Mesendoderm (in vitro differentiated cells): ENCODE measurements at regions not wholly inside any gene's neighbourhood (a gene's known extent, or its start where the extent isn't known, plus 50 kb on each side); places are given as distances from the start of the nearest gene placed in this dataset.

Source experiments
- DNase-seq: peaks from one replicate; pipeline ENCODE4 v3.0.0; 2013
- H2AK5ac ChIP-seq: 2 replicates; pipeline ENCODE4 v1.6.1; 2013; ENCODE audit warnings: low read length, inconsistent platforms
- H2BK120ac ChIP-seq: 2 replicates; pipeline ENCODE4 v1.6.1; 2013; ENCODE audit warnings: low read depth, mild to moderate bottlenecking, low read length, moderate library complexity, mixed read lengths
- H2BK15ac ChIP-seq: replicated peaks from 2 replicates; pipeline ENCODE4 v1.6.1; 2013; ENCODE audit warnings: low read depth, mild to moderate bottlenecking, moderate library complexity
- H2BK5ac ChIP-seq: 2 replicates; pipeline ENCODE4 v1.6.1; 2013; ENCODE audit warnings: low read length, inconsistent platforms
- H3K18ac ChIP-seq: 2 replicates; pipeline ENCODE4 v1.6.1; 2013; ENCODE audit warnings: mild to moderate bottlenecking, low read length, mixed read lengths
- H3K23ac ChIP-seq: one replicate; pipeline ENCODE4 v1.6.1; 2013; ENCODE audit warnings: low read length
- H3K27ac ChIP-seq: 2 replicates; pipeline ENCODE4 v1.5.1; 2013; ENCODE audit warnings: low read depth, mild to moderate bottlenecking, inconsistent platforms, low read length, moderate library complexity
- H3K27me3 ChIP-seq: 2 replicates; pipeline ENCODE4 v1.6.1; 2013; ENCODE audit warnings: low read length, control low read depth, mild to moderate bottlenecking, inconsistent platforms; ENCODE audit not compliant: insufficient read depth, poor library complexity
- H3K36me3 ChIP-seq: 2 replicates; pipeline ENCODE4 v1.6.1; 2013; ENCODE audit warnings: low read length, inconsistent platforms; ENCODE audit not compliant: control insufficient read depth, insufficient read depth
- H3K4ac ChIP-seq: one replicate; pipeline ENCODE4 v1.6.1; 2013; ENCODE audit warnings: low read depth, mild to moderate bottlenecking, low read length, moderate library complexity
- H3K4me1 ChIP-seq: 2 replicates; pipeline ENCODE4 v1.6.1; 2013; ENCODE audit warnings: low read depth, low read length, inconsistent platforms; ENCODE audit not compliant: control insufficient read depth
- H3K4me2 ChIP-seq: 2 replicates; pipeline ENCODE4 v1.6.1; 2013; ENCODE audit warnings: low read length
- H3K4me3 ChIP-seq: 2 replicates; pipeline ENCODE4 v1.5.1; 2013; ENCODE audit warnings: mild to moderate bottlenecking, low read length
- H3K56ac ChIP-seq: one replicate; pipeline ENCODE4 v1.6.1; 2013; ENCODE audit warnings: low read length
- H3K79me1 ChIP-seq: 2 replicates; pipeline ENCODE4 v1.6.1; 2013; ENCODE audit warnings: low read length, inconsistent platforms
- H3K79me2 ChIP-seq: 2 replicates; pipeline ENCODE4 v1.6.1; 2013; ENCODE audit warnings: mild to moderate bottlenecking, low read length; ENCODE audit not compliant: control insufficient read depth, insufficient read depth
- H3K9ac ChIP-seq: 2 replicates; pipeline ENCODE4 v1.6.1; 2013; ENCODE audit warnings: low read length, inconsistent platforms
- H4K5ac ChIP-seq: one replicate; pipeline ENCODE4 v1.6.1; 2013; ENCODE audit warnings: low read length
- H4K8ac ChIP-seq: one replicate; pipeline ENCODE4 v1.6.1; 2013; ENCODE audit warnings: low read depth, mild to moderate bottlenecking, control low read depth, low read length, moderate library complexity
- WGBS: extraction: QIAGEN DNeasy Blood & Tissue Kit; methylation state at CpG from one replicate; pipeline ENCODE4 v1.1.7; 2013; ENCODE audit warnings: low lambda C conversion rate, missing lambda C conversion rate; ENCODE audit not compliant: insufficient coverage; ENCODE audit errors: extremely low coverage; 5-methylcytosine and 5-hydroxymethylcytosine counted together

DNA sequence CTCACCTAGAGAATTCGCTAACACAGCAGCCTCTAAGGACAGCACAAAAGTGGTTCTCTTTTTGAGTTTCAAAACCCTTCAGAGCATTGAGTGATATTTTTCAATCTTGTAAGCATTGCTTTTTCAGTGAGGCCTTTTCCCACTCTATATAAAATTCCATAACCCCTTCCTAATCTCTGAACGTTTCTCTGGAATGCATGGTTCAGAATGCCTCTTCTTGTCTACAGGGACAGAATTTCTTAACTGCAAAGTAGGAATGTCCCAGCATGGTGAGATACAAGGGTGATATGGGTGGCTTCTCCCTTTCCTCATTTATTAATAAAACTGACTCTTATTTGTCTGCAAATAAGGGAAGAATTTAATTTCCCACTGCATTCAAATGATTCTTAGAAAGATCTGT is 377.9 kb downstream of the LTN1 start:
- Histone ChIP-seq H4K5ac (no peak overlapping the region), H4K8ac (no peak overlapping the region), H3K36me3 (no peaks in the 10 kb centered on the region), H2BK15ac (no peak overlapping the region), H3K79me2 (no peaks in the 10 kb centered on the region), H3K4me2 (no peak overlapping the region), H3K4me3 (no peak overlapping the region), H3K23ac (no peak overlapping the region), H3K56ac (no peak overlapping the region), H2AK5ac (no peak overlapping the region), H3K79me1 (no peaks in the 10 kb centered on the region), H3K18ac (no peak overlapping the region), H3K9ac (no peak overlapping the region), H3K4me1 (peaks cover 2% of the 10 kb centered on the region), H3K4ac (no peak overlapping the region), H3K27ac (no peak overlapping the region), H2BK120ac (no peak overlapping the region), H3K27me3 (no peaks in the 10 kb centered on the region), H2BK5ac (no peak overlapping the region)
- WGBS, result no CpG with 5 or more reads among the region's 2 CpGs
- no peak for DNase-seq

DNA sequence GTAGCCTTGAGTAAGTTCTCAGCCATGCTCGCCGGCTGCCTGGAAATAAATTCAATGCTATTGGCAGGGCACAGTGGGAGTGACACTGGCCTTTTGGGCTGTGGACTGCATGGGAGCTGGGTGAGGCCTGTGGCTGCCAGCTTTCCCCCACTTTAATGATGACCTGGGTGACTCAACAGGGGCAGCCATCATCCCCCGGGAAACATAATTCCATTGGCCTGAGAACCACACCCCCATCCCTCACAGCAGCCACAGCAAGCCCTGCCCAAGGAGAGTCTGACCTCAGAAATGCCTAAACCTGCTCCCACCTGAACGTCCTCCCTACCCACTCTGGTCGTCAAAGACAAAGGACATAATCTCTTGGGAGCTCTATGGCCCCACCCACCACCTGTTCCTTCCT is 384.0 kb downstream of the LTN1 start:
- H3K27ac ChIP-seq, result no peak overlapping the region
- no peak overlapping the region for H3K4me2 ChIP-seq
- H3K4me1 ChIP-seq, result no peaks in the 10 kb centered on the region

GRCh38 chr21:28607545-28607944 is 385.1 kb downstream of the LTN1 start:
- Histone ChIP-seq H3K4me2 (no peak overlapping the region), H3K4ac (no peak overlapping the region)
- WGBS, result 100% methylated on average over 3 of the region's 4 CpGs

More for the DNA sequence above, 384.0 kb downstream of the LTN1 start:
- H4K5ac ChIP-seq, result no peak overlapping the region
- no peak overlapping the region for H4K8ac ChIP-seq
- H2BK5ac ChIP-seq, result no peak overlapping the region
- H2BK15ac ChIP-seq, result no peak overlapping the region
- no peak overlapping the region for H2AK5ac ChIP-seq
- H3K23ac ChIP-seq, result no peak overlapping the region
- no peak overlapping the region for H2BK120ac ChIP-seq
- H3K56ac ChIP-seq, result no peak overlapping the region
- no peak for DNase-seq
- H3K79me2 ChIP-seq, result no peaks in the 10 kb centered on the region
- H3K36me3 ChIP-seq, result no peaks in the 10 kb centered on the region
- WGBS, result no CpG with 5 or more reads among the region's 5 CpGs
- no peak overlapping the region for H3K4ac ChIP-seq
- H3K18ac ChIP-seq, result no peak overlapping the region
- no peak overlapping the region for H3K9ac ChIP-seq
- no peak overlapping the region for H3K4me3 ChIP-seq
- no peaks in the 10 kb centered on the region for H3K27me3 ChIP-seq
- H3K79me1 ChIP-seq, result no peaks in the 10 kb centered on the region

GRCh38 chr21:28604946-28605537 is 387.6 kb downstream of the LTN1 start:
- no peak overlapping the region for H3K18ac ChIP-seq
- H3K27ac ChIP-seq, result no peak overlapping the region
- H3K79me2 ChIP-seq, result no peaks in the 10 kb centered on the region
- no peak overlapping the region for H2BK120ac ChIP-seq
- no peaks in the 10 kb centered on the region for H3K79me1 ChIP-seq
- H3K4me1 ChIP-seq, result no peaks in the 10 kb centered on the region
- H3K27me3 ChIP-seq, result no peaks in the 10 kb centered on the region
- H3K4me2 ChIP-seq, result no peak overlapping the region
- no peak overlapping the region for H3K4ac ChIP-seq
- H2AK5ac ChIP-seq, result no peak overlapping the region
- no peak overlapping the region for H3K4me3 ChIP-seq
- WGBS, result no CpG with 5 or more reads among the region's 3 CpGs
- no peak overlapping the region for H3K56ac ChIP-seq
- no peak for DNase-seq
- no peak overlapping the region for H2BK5ac ChIP-seq
- H3K36me3 ChIP-seq, result no peaks in the 10 kb centered on the region
- H4K8ac ChIP-seq, result no peak overlapping the region
- no peak overlapping the region for H3K23ac ChIP-seq
- no peak overlapping the region for H3K9ac ChIP-seq
- H2BK15ac ChIP-seq, result no peak overlapping the region
- H4K5ac ChIP-seq, result no peak overlapping the region

More at GRCh38 chr21:28607545-28607944, 385.1 kb downstream of the LTN1 start:
- DNase-seq, result no peak
- Histone ChIP-seq H4K5ac (no peak overlapping the region), H2BK5ac (no peak overlapping the region), H3K27me3 (no peaks in the 10 kb centered on the region), H2BK15ac (no peak overlapping the region), H3K79me1 (no peaks in the 10 kb centered on the region), H3K36me3 (no peaks in the 10 kb centered on the region), H3K56ac (no peak overlapping the region), H4K8ac (no peak overlapping the region), H3K4me3 (no peak overlapping the region), H2BK120ac (no peak overlapping the region), H2AK5ac (no peak overlapping the region), H3K9ac (no peak overlapping the region), H3K23ac (no peak overlapping the region), H3K4me1 (no peaks in the 10 kb centered on the region), H3K18ac (no peak overlapping the region), H3K27ac (no peak overlapping the region), H3K79me2 (no peaks in the 10 kb centered on the region)

GRCh38 chr21:28602546-28602945 is 390.1 kb downstream of the LTN1 start:
- Histone ChIP-seq H2BK5ac (no peak overlapping the region), H3K4me2 (no peak overlapping the region), H3K27me3 (no peaks in the 10 kb centered on the region), H3K4ac (no peak overlapping the region), H3K79me2 (no peaks in the 10 kb centered on the region), H2BK120ac (no peak overlapping the region), H3K36me3 (no peaks in the 10 kb centered on the region), H3K27ac (no peak overlapping the region), H3K9ac (no peak overlapping the region), H4K5ac (no peak overlapping the region), H3K56ac (no peak overlapping the region), H4K8ac (no peak overlapping the region), H3K18ac (no peak overlapping the region), H3K4me1 (no peaks in the 10 kb centered on the region), H2BK15ac (no peak overlapping the region), H3K4me3 (no peak overlapping the region), H3K23ac (no peak overlapping the region), H2AK5ac (no peak overlapping the region), H3K79me1 (no peaks in the 10 kb centered on the region)
- DNase-seq, result no peak

- Histone ChIP-seq H2BK120ac (no peak overlapping the region), H4K5ac (no peak overlapping the region), H2BK5ac (no peak overlapping the region), H3K4me3 (no peak overlapping the region), H3K27ac (no peak overlapping the region), H3K79me1 (no peaks in the 10 kb centered on the region), H3K36me3 (no peaks in the 10 kb centered on the region), H3K4ac (no peak overlapping the region), H3K9ac (no peak overlapping the region), H3K23ac (no peak overlapping the region), H3K27me3 (no peaks in the 10 kb centered on the region), H2BK15ac (no peak overlapping the region), H3K4me1 (no peaks in the 10 kb centered on the region), H3K18ac (no peak overlapping the region), H2AK5ac (no peak overlapping the region), H4K8ac (no peak overlapping the region), H3K4me2 (no peak overlapping the region), H3K56ac (no peak overlapping the region), H3K79me2 (no peaks in the 10 kb centered on the region)
- no CpG with 5 or more reads among the region's 3 CpGs for WGBS
- no peak for DNase-seq
Observed at GRCh38 chr21:28598214-28598613, 394.5 kb downstream of the LTN1 start.
